HG02885 (cell line): ENCODE measurements at regions not wholly inside any gene's neighbourhood (a gene's known extent, or its start where the extent isn't known, plus 50 kb on each side); places are given as distances from the start of the nearest gene placed in this dataset.
A peak's percentile ranks its signal among the peaks of the same experiment; 100 is the strongest.
"Not testable (repeated sequence)": the region's sequence is repeated elsewhere in the genome, so short reads cannot be mapped to it uniquely, and the experiment has no call there.

ENCODE experiments used
- ATAC-seq: cut with Tn5 transposase; IDR thresholded peaks from one replicate; pipeline ENCODE4 v1.9.1; 2021; ENCODE audit warnings: mild to moderate bottlenecking; ENCODE audit not compliant: unreplicated experiment, poor library complexity

DNA sequence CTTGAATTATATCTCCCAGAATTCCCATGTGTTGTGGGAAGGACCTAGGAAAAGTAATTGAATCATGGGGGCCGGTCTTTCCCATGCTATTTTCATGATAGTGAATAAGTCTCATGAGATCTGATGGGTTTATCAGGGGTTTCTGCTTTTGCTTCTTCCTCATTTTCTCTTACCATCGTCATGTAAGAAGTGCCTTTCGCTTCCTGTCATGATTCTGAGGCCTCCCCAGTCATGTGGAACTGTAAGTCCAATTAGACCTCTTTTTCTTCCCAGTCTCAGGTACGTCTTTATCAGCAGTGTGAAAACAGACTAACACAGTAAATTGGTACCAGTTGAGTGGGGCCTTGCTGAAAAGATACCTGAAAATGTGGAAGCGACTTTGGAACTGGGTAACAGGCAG lies 459.7 kb downstream of the REEP3 start:
- not testable (repeated sequence) for ATAC-seq

DNA sequence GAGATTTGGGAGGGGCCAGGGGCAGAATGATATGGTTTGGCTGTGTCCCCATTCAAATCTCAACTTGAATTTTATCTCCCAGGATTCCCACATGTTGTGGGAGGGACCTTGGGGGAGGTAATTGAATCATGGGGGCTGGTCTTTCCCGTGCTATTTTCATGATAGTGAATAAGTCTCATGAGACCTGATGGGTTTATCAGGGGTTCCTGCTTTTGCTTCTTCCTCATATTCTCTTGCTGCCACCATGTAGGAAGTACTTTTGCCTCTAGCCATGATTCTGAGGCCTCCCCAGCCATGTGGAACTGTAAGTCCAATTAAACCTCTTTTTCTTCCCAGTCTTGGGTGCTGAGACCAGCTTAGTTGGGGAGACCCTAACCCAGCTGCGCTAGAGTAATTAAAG lies 462.9 kb downstream of the REEP3 start:
- not testable (repeated sequence) for ATAC-seq

DNA sequence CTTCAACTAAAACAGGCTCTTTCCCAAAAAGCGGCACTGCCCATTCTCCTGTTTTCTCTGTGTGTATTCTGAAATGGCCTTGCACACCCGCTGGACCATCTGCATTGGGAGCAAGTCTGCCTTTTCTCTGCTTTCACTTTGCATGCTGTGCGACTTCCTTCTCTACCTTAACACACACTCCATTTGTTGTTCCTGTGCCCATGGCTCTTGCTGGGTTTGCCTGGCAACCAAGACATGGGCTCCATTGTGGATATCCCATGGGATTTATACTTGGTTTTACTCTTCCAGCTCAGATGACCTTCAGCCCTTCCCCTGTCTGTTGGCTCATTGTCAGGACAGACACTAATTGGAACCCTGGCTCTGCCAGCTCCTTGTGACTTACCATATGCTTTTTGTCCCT lies 465.3 kb downstream of the REEP3 start:
- ATAC-seq: no peak

DNA sequence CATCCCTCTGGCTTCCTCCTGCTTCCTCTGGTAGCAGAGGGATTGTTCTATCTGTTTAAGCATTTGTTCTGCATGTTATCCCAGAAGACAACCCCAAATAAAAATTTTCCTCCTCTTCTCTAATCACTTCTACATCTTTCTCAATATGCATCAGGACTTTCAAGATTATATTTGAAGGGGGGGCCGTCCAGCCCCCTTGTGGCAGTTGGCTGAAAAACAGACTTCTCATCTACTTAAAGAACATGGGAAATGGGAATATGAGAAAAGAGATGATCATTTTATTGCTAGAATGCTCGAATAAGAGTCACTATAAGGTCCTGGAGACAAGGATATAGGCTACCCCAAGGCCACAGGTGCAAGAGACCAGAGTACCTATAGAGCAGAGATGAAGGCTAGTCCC lies 466.0 kb downstream of the REEP3 start:
- ATAC-seq: no peak

DNA sequence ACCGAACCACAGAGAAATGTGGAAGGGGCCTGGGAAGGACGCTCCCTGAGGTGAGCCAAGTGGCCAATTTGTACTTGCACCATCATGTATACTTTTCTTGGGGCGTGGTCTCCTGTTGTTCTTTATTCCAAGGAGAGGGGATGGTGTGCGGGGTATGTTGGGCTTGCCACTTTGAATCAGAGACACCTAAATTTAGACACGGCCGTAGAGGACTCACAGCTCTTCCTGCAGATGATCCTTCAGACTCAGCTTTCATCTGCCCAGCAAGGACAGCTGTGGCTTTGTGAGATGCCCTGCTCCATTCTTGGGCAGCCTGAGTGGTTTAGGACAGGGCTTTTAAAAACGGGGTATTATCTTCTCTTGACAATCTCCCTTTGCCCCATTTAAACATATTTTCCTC lies 473.2 kb downstream of the REEP3 start:
- ATAC-seq: no peak

DNA sequence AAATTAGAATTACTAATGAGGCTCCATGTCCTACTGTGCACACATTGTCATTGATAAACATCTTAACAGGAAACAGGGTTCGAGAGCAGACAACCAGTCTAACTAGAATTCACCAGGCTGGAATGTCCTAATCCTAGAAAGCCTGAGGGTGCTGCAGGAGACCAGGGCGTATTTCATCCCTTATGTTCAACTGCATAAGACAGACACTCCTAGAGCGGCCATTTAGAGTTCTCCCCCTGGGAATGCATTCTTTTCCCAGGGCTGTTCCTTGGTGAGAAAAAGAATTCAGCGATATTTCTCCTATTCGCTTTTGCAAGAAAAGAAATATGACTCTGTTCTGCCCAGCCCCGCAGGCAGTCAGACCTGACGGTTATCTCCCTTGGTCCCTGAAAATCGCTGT lies 486.0 kb downstream of the REEP3 start:
- ATAC-seq: no peak

DNA sequence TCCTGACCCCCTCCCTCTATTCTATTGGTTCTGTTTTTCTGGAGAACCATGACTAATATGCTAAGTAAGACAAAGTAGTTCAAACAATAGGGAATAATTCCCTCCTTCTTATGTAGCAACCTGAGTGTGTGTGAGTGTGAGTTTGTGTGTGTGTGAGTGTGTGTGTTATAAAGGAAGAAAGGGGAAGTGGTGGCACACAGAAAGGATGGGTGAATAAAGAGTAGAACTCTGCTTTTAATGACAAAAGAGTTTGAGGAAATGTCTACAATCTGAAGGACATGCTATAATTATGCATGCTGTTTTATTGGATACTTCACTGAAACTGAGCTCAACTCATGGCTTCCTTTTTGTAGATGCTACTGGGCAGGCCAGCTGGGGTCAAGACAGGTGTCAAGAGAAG lies 489.5 kb downstream of the REEP3 start:
- no peak for ATAC-seq

DNA sequence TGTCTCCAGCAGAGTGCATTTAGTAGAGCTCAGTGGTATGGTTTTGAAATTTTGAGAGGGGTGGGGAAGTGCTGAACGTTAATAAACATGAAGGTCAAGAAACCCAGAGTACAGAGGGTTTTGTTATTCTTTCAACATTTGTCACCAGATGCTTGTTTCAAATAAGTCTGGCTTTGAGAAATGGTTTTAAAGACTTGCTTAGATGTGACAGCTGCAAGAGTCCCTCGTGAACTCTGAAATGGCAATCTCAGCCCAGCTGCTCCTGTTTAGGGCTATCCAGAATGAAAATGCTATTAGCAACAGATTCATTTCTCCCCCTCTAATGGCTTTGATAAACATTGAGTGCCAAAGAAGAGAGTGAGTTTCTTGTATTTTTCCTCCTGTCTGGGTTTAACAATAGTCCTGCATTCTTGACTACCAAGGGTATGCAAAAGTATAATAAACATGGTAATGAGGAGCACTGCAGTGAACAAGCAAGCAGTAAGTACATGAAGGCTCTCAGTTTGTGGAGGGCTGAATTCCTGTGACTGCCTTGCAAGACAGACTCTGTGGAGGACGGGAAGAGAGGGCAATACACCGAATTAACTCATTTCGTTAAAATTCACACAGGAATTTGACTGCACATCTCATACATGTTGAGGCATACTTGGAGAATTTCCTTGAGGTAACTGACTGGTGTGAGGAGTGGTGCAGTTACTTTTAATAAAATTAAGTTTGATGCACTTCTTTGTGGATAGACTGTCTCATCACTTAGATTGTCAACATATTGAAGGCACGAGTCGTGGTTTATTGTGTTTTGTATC lies 490.9 kb downstream of the REEP3 start:
- ATAC-seq: no peak

DNA sequence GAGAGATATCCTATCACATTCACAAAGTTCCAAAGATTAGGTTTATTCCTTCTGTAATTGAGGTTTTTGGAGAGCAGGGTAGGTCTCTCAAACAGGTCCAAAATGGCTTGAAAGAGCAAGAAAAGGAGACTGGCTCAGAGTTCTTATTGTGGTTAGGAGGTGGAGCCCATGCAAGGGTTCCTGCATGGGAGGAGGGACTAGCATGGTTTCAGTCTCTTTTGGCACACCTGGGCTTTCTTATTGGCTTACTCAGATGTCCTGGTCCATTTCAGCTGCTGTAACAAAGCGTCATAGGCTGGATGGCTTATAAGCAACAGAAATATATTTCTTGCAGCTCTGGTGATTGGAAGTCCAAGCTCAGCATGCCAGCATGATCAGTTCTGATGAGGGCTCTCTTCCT lies 493.1 kb downstream of the REEP3 start:
- ATAC-seq: no peak

DNA sequence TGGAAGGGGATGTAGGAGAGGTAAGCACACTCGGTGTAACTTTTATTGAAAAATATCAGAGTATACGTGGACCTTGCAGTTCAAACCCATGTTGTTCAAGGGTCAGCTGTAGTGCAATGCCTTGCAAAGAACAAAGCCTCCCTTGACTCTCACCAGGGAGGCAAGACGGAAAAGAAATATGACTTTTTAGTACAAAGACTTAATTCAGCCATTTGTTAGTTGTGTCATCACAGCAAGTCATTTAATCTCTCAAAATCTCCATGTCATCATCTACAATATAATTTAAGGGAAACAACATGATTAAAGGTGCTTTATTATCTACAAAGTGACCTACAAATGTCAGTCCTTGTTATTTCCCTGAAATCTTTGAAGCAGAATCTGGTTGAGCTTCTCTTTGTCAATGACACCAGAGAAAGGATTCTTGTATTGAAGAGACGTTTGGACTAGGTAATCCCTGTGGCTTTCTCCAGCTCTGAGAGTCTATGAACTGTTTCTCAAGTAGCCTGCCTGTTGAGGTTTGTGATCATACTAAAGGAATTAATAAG lies 502.8 kb downstream of the REEP3 start:
- ATAC-seq: no peak

DNA sequence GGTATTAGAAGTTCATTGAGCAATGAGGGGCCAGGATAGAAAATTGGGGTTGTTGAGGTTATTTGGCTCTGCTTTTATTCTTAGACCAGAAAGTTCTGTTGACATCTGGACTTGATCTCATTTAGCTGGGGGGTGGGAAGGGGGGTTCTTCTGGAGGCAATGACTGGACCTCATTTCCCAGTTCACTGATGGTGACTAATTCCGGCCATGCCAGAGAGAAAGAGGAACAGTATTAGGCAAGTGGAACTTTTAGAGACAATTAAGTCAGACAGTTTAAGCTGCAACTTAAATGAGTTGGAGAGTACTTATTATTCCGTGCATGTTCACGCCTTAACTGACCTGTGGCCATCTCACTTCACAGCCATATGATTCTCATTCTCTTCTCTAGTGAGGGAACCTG lies 512.5 kb downstream of the REEP3 start:
- no peak for ATAC-seq

DNA sequence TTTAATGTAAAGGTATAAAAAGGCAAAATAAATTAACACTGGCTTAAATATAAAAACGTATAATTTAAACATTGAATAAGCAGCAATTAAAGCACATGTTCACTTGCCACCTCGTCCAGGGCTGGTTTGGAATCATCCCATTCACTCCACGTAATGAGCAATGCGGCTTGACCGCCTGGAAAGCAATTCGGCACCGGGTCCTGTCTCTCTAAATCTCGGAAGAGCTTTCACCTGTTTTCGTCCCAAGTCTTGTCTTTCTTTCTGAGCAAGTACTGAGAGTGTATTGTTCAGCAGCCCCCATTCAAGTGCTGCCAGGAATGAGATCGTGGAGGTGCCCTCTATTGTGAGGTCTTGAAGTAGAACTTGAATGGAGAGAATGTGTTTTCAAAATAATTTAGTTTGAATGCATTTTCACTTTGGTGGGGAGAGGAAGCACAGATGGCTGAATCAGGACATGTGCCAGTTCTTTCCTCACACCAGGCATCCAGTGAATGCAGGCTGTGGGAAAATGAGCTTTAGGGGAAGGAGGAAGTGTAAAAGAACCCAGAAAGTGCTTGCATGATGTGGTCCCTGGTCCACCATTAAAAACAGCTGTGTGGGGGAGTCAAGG lies 515.2 kb downstream of the REEP3 start:
- no peak for ATAC-seq

DNA sequence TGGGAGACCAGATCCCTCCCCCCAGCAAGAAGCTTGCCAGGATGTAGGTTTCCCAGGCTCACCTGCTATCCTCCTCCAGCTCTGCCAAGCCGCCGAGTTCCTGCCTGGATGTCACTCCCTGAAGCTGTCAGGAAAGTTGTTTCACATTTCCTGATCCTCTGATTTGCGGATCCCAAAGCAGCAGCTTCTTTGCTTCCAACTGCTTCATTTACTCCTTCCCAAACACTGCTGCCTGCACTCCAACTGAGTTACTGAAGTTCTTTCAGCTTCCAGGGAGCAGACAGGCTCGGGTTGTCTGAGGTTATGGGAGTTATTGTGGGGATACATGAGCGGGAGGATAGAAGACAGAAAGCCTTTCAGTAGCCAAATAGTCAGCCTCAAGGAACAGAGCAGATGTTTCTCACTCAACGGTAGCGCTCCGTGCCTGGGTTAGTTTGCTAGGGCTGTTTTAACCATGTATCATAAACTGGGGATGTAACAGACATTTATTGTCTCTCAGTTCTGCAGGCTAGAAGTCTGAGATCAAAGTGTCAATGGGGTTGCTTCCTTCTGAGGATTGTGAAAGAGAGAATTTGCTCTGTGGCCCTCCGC lies 516.0 kb downstream of the REEP3 start:
- no peak for ATAC-seq

DNA sequence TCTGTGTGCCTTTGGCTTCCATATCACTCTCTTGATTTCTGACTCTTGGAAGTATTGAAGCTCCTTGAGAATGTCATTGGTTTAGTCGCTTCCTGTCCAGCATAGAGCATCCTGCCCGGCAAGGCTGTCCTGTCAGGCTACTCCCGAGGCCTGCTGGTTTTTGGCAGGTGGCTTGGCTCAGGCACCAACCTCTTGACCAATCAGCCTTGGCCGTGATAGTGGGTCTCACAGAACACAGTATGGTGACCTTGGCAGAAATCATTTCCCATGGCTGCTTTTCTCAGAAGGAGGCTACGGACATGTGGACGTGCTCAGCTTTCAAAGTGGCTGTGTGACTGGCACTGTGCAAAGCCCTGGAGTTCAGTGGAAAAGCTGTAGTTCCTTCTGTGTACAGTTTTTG lies 516.9 kb downstream of the REEP3 start:
- ATAC-seq: no peak

DNA sequence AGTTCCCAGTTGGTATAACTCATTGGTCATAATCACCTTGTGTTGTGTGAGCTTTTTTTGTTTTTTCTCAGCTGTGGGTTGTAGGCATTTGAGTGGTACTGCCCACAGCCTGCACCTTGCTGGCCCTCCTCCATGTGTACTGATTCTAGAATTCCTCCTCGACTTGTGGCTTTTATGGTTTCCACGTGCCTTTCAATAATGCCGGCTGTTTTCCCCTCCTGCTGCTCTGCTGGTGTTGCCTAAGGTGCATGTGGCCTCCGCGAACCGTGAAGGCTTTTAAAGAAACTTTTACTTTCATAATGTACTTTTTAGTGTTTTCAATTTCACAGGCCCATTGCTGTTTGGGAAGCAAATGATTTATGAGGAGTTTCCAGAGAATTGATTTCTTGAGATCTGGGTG lies 518.0 kb downstream of the REEP3 start:
- peak; percentile 44 for ATAC-seq

DNA sequence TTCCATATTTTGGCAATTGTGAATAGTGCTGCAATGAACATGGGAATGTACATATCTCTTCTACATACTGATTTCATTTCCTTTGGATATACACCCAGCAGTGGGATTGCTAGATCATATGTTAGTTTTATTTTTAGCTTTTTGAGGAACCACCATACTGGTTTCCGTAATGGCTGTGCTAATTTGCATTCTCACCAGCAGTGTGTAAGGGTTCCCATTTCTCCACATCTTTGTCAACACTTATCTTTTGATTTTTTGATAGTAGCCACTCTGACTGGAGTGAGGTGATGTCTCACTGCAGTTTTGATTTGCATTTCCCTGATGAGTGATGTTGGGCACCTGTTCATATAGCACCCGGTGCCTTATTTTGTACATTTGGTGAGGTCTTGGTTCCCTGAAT lies 519.6 kb downstream of the REEP3 start:
- peak; percentile 13 for ATAC-seq

DNA sequence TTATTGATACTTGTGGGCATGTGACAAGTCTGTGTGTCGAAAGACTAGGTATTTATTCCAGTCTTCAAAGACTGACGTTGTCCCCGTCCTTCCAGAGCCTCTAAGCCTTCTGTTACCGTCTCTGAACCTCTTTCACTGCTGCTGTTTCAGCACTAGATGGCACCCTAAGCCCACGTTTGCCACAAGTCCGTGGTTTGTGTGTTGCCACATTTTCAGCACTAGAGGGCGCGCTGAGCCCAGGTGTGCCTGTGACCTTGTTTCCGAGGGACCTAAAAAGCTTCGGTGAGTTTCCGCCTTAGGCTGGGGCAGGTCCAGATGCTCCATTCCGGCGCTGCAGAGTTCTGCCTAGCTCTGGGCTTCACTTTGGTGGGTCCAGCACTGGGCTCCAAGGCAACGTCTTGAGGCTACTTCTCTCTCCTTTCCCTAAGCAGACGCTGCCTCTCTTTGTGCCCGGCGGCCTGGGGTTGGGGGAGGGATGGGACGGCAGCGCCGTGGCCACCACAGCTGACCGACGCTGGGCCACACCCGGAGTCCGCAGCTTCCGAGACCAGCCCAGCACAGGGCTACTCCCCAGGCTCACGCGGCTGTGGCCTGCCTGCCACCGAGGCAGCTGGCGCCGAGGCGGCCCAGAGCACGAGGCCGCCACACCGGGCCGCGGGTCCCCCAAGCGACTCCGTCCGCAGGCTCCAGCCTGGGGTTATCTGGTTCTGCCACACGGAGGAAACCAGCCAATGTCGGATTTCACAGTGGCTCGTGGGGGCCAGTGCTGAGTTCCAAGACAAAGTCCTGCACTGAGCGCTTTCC lies 520.2 kb downstream of the REEP3 start:
- peak; percentile 91 for ATAC-seq

DNA sequence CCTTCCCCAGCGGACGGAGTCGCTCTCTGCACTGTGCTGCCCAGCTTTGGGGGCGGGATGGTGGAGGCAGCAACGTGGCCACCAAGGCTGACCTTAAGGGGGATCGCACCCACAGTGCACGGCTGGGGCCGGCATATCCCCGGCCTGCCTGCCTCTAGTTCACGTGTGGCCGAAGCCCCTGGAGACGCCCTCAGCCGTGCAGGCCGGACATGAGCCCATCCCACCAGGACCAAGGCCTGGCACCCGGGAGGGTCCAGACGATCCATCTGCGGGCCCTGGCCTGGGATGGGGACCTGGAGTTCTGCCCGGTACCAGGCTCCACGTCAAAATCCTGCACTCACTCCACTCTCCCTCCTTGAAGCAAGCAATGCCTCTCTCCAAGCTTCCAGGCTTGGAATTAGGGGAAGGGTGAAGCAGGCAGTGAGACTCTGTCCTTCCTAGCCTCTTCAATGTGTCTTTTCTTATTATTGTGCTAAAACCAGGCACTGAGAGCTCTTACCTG lies 520.8 kb downstream of the REEP3 start:
- no peak for ATAC-seq

DNA sequence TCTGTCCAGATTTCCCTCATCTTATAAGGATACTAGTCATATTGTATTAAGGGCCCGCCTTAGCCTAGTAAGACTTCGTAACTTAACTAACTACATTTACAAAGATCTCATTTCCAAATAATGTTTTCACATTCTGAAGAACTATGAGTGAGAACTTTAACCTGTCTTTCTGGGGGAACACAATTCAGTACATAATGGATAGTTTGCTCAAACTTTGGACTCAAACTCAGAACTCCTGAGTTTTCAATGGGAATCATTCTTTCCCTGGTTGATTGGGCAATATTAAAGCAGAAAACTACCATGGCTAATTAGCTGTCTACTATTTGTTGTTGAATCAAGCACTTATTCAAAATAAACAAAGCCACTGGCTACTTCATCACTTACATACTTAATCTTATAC lies 522.9 kb downstream of the REEP3 start:
- no peak for ATAC-seq

DNA sequence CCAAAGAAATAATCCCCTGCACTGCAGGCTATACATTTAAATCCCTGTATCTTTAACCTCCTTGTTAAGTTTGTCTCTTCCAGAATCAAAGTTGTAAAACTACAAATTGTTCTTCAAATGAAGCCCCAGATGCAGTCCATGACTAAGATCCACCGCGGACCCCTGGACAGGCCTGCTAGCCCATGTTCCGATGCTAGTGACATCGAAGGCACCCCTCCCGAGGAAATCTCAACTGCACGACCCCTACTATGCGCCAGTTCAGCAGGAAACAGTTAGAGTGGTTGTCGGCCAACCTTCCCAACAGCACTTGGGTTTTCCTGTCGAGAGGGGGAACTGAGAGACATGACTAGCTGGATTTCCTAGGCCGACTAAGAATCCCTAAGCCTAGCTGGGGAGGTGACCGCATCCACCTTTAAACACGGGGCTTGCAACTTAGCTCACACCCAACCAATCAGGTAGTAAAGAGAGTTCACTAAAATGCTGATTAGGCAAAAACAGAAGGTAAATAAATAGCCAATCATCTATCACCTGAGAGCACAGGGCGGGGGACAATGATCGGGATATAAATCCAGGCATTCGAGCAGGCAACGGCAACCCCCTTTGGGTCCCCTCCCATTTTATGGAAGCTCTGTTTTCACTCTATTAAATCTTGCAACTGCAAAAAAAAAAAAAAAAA lies 523.9 kb downstream of the REEP3 start:
- ATAC-seq: not testable (repeated sequence)
